GM12892 (cell line): ENCODE measurements at regions not wholly inside any gene's neighbourhood (a gene's known extent, or its start where the extent isn't known, plus 50 kb on each side); places are given as distances from the start of the nearest gene placed in this dataset.

Experiments
- POLR2A ChIP-seq: IDR thresholded peaks from 2 replicates; pipeline ENCODE4 v1.6.1; 2011; ENCODE audit warnings: low read depth, low read length, control low read depth
- POLR2AphosphoS5 ChIP-seq: IDR thresholded peaks from 2 replicates; pipeline ENCODE4 v1.6.1; 2011; ENCODE audit warnings: low read depth, low read length, control low read depth
- TAF1 ChIP-seq: IDR thresholded peaks from 2 replicates; pipeline ENCODE4 v1.6.1; 2011; ENCODE audit warnings: low read depth, mild to moderate bottlenecking, control low read depth, low read length, borderline replicate concordance

- TF ChIP-seq TAF1 (no peak), POLR2A (no peak), POLR2AphosphoS5 (no peak)
Observed at GRCh38 chr6:14273191-14273590, 155.6 kb downstream of the CD83 start.
